H9 (cell line): ENCODE measurements at regions not wholly inside any gene's neighbourhood (a gene's known extent, or its start where the extent isn't known, plus 50 kb on each side); places are given as distances from the start of the nearest gene placed in this dataset.

Source experiments
- DNase-seq: peaks from one replicate; pipeline ENCODE4 v3.0.0-alpha.2; 2017
- H2AFZ ChIP-seq: one replicate; pipeline ENCODE4 v1.6.1; 2013; ENCODE audit warnings: mild to moderate bottlenecking, low read length, control low read depth, moderate library complexity
- H2AK5ac ChIP-seq: 2 replicates; pipeline ENCODE4 v1.6.1; 2013; ENCODE audit warnings: low read length, control low read depth, mixed read lengths; ENCODE audit not compliant: insufficient read length
- H2BK120ac ChIP-seq: one replicate; pipeline ENCODE4 v1.6.1; 2013; ENCODE audit warnings: low read depth, mild to moderate bottlenecking, low read length, control low read depth, inconsistent platforms; ENCODE audit not compliant: poor library complexity, severe bottlenecking
- H2BK12ac ChIP-seq: 2 replicates; pipeline ENCODE4 v1.6.1; 2013; ENCODE audit warnings: low read length, control low read depth, mixed read lengths, low read depth; ENCODE audit not compliant: insufficient read length
- H2BK15ac ChIP-seq: 2 replicates; pipeline ENCODE4 v1.6.1; 2013; ENCODE audit warnings: low read depth, low read length, control low read depth
- H2BK20ac ChIP-seq: one replicate; pipeline ENCODE4 v1.6.1; 2013; ENCODE audit warnings: low read depth, mild to moderate bottlenecking, low read length, control low read depth, inconsistent platforms; ENCODE audit not compliant: poor library complexity, severe bottlenecking
- H2BK5ac ChIP-seq: 2 replicates; pipeline ENCODE4 v1.6.1; 2013; ENCODE audit warnings: low read length, control low read depth, mixed read lengths; ENCODE audit not compliant: insufficient read length
- H3K14ac ChIP-seq: 2 replicates; pipeline ENCODE4 v1.6.1; 2013; ENCODE audit warnings: low read length, control low read depth; ENCODE audit not compliant: insufficient read depth
- H3K18ac ChIP-seq: 2 replicates; pipeline ENCODE4 v1.6.1; 2013; ENCODE audit warnings: low read depth, mild to moderate bottlenecking, mixed read lengths, low read length, control low read depth; ENCODE audit not compliant: insufficient read length
- H3K23ac ChIP-seq: 2 replicates; pipeline ENCODE4 v1.6.1; 2013; ENCODE audit warnings: low read length, control low read depth, mixed read lengths, low read depth; ENCODE audit not compliant: insufficient read length
- H3K23me2 ChIP-seq: 2 replicates; pipeline ENCODE4 v1.6.1; 2013; ENCODE audit warnings: low read depth, mild to moderate bottlenecking, mixed read lengths, low read length, control low read depth; ENCODE audit not compliant: insufficient read length, poor library complexity, severe bottlenecking
- H3K27ac ChIP-seq: 2 replicates; pipeline ENCODE4 v1.5.1; 2013; ENCODE audit warnings: low read length, control low read depth, mixed read lengths, low read depth; ENCODE audit not compliant: insufficient read length
- H3K27me3 ChIP-seq: 2 replicates; pipeline ENCODE4 v1.6.1; 2013; ENCODE audit warnings: low read length, control low read depth, inconsistent platforms; ENCODE audit not compliant: insufficient read depth
- H3K4ac ChIP-seq: 2 replicates; pipeline ENCODE4 v1.6.1; 2013; ENCODE audit warnings: low read depth, mild to moderate bottlenecking, control low read depth, inconsistent platforms, low read length, moderate library complexity
- H3K4me1 ChIP-seq: 2 replicates; pipeline ENCODE4 v1.6.1; 2013; ENCODE audit warnings: low read length, control low read depth, inconsistent platforms; ENCODE audit not compliant: insufficient read depth
- H3K4me2 ChIP-seq: 2 replicates; pipeline ENCODE4 v1.6.1; 2013; ENCODE audit warnings: low read length, control low read depth, mixed read lengths; ENCODE audit not compliant: insufficient read length, insufficient read depth
- H3K56ac ChIP-seq: 2 replicates; pipeline ENCODE4 v1.6.1; 2013; ENCODE audit warnings: low read depth, mild to moderate bottlenecking, mixed read lengths, low read length, control low read depth; ENCODE audit not compliant: insufficient read length
- H3K79me1 ChIP-seq: 2 replicates; pipeline ENCODE4 v1.6.1; 2013; ENCODE audit warnings: low read depth, mild to moderate bottlenecking, moderate library complexity, low read length, control low read depth, inconsistent platforms; ENCODE audit not compliant: insufficient read depth, poor library complexity, severe bottlenecking
- H3K79me2 ChIP-seq: 2 replicates; pipeline ENCODE4 v1.6.1; 2013; ENCODE audit warnings: low read length, control low read depth, inconsistent platforms; ENCODE audit not compliant: insufficient read depth
- H3K9ac ChIP-seq: 2 replicates; pipeline ENCODE4 v1.6.1; 2013; ENCODE audit warnings: low read length, control low read depth, mixed read lengths; ENCODE audit not compliant: insufficient read length; ENCODE audit errors: extremely low read depth
- H3K9me3 ChIP-seq: one replicate; pipeline ENCODE4 v1.6.1; 2013; ENCODE audit warnings: low read depth, low read length, inconsistent platforms; ENCODE audit not compliant: control insufficient read depth
- H3T11ph ChIP-seq: one replicate; pipeline ENCODE4 v1.6.1; 2013; ENCODE audit warnings: mild to moderate bottlenecking, low read length, control low read depth, inconsistent platforms
- H4K20me1 ChIP-seq: one replicate; pipeline ENCODE4 v1.6.1; 2013; ENCODE audit not compliant: control insufficient read depth, insufficient read length, insufficient read depth
- H4K5ac ChIP-seq: 2 replicates; pipeline ENCODE4 v1.6.1; 2013; ENCODE audit warnings: low read depth, mild to moderate bottlenecking, mixed read lengths, low read length, control low read depth; ENCODE audit not compliant: insufficient read length
- H4K8ac ChIP-seq: replicated peaks from 2 replicates; pipeline ENCODE4 v1.6.1; 2013; ENCODE audit warnings: low read length, control low read depth, mixed read lengths, low read depth; ENCODE audit not compliant: insufficient read length
- H4K91ac ChIP-seq: 2 replicates; pipeline ENCODE4 v1.6.1; 2013; ENCODE audit warnings: low read depth, mild to moderate bottlenecking, moderate library complexity, mixed read lengths, low read length, control low read depth; ENCODE audit not compliant: insufficient read length
- H3K27ac Mint-ChIP-seq, 3 experiments: 2 replicates in 2 of 3; 3 replicates in 1 of 3; pipeline ENCODE4 v1.8.0; 2020 to 2021; ENCODE audit warnings: mixed read lengths in 3 of 3, mild to moderate bottlenecking in 1 of 3, moderate library complexity in 1 of 3
- H3K27me3 Mint-ChIP-seq: 2 replicates; pipeline ENCODE4 v1.8.0; 2021; ENCODE audit warnings: low read depth, mild to moderate bottlenecking, moderate library complexity, mixed read lengths
- H3K36me3 Mint-ChIP-seq, 3 experiments: 2 replicates in 2 of 3; 3 replicates in 1 of 3; pipeline ENCODE4 v1.8.0; 2020 to 2021; ENCODE audit warnings: low read depth in 3 of 3, mixed read lengths in 3 of 3; ENCODE audit not compliant: insufficient read depth in 1 of 3
- H3K4me1 Mint-ChIP-seq, 2 experiments: 2 replicates each; pipeline ENCODE4 v1.8.0; 2020; ENCODE audit warnings: mixed read lengths in 2 of 2
- H3K4me3 Mint-ChIP-seq, 2 experiments: 2 replicates in 1 of 2; 3 replicates in 1 of 2; pipeline ENCODE4 v1.8.0; 2020 to 2021; ENCODE audit warnings: mild to moderate bottlenecking in 2 of 2, mixed read lengths in 2 of 2, moderate library complexity in 1 of 2
- H3K9me3 Mint-ChIP-seq, 2 experiments: 2 replicates in 1 of 2; 3 replicates in 1 of 2; pipeline ENCODE4 v1.8.0; 2020; ENCODE audit warnings: mild to moderate bottlenecking in 2 of 2, mixed read lengths in 2 of 2, moderate library complexity in 1 of 2
- TF ChIP-seq, protein P1 (sequence below): fragments of 200-600 bp; sonication (generic); conservative IDR thresholded peaks from 3 replicates; pipeline ENCODE4 v1.8.0; 2021; ENCODE audit warnings: antibody characterized with exemption, mild to moderate bottlenecking

DNA sequence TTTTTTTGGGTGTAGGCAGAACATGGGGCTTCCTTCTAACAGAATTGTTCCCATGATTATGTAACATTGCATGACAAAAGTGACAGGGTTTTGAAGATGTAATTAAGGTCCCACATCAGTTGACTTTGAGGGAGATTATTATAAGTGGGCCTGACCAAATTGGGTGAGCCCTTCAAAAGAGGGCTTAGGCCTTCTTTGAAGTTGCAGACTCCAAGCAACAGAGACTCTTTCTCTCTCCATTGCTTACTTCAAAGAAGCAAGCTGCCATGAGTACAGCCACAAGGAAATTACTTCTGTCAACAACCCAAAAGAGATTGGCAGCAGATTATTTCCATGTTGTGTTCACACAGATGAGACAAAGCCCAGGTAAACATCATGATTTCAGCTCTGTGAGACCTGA is 348.2 kb downstream of the PDCD6IP start:
- Histone ChIP-seq H2BK120ac (no peak overlapping the region), H2BK12ac (no peak overlapping the region), H3K18ac (no peak overlapping the region), H3K27me3 (no peaks in the 10 kb centered on the region), H3K56ac (no peak overlapping the region), H4K5ac (no peak overlapping the region), H4K8ac (no peak overlapping the region), H3T11ph (no peak overlapping the region), H3K9me3 (no peaks in the 10 kb centered on the region), H3K4ac (no peak overlapping the region), H4K91ac (no peak overlapping the region), H3K79me1 (no peaks in the 10 kb centered on the region), H3K23me2 (no peaks in the 10 kb centered on the region), H2AFZ (no peak overlapping the region), H2BK15ac (no peak overlapping the region), H3K4me2 (no peak overlapping the region), H3K4me1 (peaks cover 4% of the 10 kb centered on the region; the same call in 1 of the 2 replicates), H3K79me2 (no peaks in the 10 kb centered on the region), H2BK20ac (no peak overlapping the region), H3K23ac (no peak overlapping the region), H3K9ac (no peak overlapping the region), H2BK5ac (no peak overlapping the region), H3K27ac (no peak overlapping the region), H3K14ac (no peak overlapping the region), H4K20me1 (no peaks in the 10 kb centered on the region), H2AK5ac (no peak overlapping the region)
- no peaks in the 10 kb centered on the region for H3K27me3 Mint-ChIP-seq
- DNase-seq, result no peak
- peaks cover 0 to 4% (median 0%) of the 10 kb centered on the region in 3 experiments; a peak in 1 of 7 replicates for H3K36me3 Mint-ChIP-seq
- TF ChIP-seq, protein P1, sequence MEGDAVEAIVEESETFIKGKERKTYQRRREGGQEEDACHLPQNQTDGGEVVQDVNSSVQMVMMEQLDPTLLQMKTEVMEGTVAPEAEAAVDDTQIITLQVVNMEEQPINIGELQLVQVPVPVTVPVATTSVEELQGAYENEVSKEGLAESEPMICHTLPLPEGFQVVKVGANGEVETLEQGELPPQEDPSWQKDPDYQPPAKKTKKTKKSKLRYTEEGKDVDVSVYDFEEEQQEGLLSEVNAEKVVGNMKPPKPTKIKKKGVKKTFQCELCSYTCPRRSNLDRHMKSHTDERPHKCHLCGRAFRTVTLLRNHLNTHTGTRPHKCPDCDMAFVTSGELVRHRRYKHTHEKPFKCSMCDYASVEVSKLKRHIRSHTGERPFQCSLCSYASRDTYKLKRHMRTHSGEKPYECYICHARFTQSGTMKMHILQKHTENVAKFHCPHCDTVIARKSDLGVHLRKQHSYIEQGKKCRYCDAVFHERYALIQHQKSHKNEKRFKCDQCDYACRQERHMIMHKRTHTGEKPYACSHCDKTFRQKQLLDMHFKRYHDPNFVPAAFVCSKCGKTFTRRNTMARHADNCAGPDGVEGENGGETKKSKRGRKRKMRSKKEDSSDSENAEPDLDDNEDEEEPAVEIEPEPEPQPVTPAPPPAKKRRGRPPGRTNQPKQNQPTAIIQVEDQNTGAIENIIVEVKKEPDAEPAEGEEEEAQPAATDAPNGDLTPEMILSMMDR, result no peak
- H3K4me3 Mint-ChIP-seq, result no peak overlapping the region
- no peak overlapping the region for H3K27ac Mint-ChIP-seq
- H3K4me1 Mint-ChIP-seq, result peaks cover 14% of the 10 kb centered on the region in 2 experiments
- peaks cover 0 to 3% of the 10 kb centered on the region in 2 experiments; a peak in 1 of 5 replicates for H3K9me3 Mint-ChIP-seq
